HG03354 (cell line): ENCODE measurements at regions not wholly inside any gene's neighbourhood (a gene's known extent, or its start where the extent isn't known, plus 50 kb on each side); places are given as distances from the start of the nearest gene placed in this dataset.
"Not testable (repeated sequence)": the region's sequence is repeated elsewhere in the genome, so short reads cannot be mapped to it uniquely, and the experiment has no call there.

Source experiments
- ATAC-seq: cut with Tn5 transposase; IDR thresholded peaks from one replicate; pipeline ENCODE4 v1.9.1; 2021; ENCODE audit warnings: mild to moderate bottlenecking; ENCODE audit not compliant: unreplicated experiment, poor library complexity, severe bottlenecking

DNA sequence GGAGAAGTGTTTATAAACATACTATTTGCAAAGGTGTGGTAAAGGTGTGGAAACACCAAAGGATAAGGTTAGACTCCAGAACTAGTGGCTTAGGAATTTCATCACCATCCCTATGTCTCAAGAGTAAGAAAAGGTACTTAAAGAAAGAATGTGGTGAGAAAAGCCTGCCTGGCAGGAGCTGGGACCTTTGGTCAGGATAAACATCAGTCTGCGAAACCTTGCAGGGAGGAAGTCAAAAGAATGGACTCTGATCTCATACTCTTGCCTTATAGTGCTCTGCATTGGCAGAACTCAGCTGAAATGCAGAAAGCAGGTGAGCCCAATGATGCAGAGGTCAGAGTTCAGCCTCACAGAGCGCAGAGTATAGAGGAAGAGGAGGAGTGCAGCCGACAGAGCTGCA is 97.2 kb upstream of the NR3C2 start:
- no peak for ATAC-seq

DNA sequence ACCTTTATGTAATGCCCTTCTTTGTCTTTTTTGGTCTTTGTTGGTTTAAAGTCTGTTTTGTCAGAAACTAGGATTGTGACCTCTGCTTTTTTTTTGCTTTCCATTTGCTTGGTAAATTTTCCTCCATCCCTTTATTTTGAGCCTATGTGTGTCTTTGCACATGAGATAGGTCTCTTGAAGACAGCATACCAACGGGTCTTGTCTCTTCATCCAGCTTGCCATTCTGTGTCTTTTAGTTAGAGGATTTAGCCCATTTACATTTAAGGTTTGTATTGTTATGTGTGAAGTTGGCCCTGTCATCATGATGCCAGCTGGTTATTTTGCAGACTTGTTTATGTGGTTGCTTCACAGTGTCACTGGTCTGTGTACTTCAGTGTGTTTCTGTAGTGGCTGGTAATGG is 91.6 kb upstream of the NR3C2 start:
- not testable (repeated sequence) for ATAC-seq

DNA sequence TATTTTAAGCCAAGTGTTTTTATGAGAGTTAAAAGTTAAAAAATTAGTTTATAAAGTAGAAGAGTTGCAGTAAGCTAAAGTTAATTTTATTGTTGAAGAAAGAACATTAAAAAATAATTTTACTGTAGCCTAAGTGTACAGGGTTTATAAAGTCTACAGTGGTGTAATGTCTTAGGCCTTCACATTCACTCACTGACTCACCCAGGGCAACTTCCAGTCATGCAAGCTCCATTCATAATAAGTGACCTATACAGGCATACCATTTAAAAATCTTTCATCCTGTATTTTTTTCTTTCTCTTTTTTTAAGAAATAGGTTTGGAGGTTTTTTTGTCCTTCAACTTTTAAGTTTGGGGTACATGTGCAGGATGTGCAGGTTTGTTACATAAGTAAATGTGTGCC is 87.9 kb upstream of the NR3C2 start:
- ATAC-seq, result no peak

DNA sequence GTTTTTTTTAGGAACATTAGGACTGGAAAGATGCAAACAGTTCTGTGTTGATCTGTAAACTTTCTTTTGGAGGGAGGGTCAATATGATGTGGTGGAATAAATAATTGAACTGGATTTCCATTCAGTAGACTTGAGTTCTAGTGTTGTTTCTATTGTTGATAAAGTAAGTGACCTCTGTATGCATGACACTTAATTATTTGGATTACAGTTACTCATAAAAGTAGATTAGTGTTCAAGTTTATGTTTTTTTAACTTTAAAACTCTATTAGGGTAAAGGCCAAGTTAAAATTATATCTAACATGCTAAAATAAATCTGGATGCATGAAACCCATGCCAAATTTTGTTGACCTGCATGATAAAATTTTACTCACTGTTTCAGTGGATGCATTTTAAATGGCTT is 85.4 kb upstream of the NR3C2 start:
- ATAC-seq, result no peak

DNA sequence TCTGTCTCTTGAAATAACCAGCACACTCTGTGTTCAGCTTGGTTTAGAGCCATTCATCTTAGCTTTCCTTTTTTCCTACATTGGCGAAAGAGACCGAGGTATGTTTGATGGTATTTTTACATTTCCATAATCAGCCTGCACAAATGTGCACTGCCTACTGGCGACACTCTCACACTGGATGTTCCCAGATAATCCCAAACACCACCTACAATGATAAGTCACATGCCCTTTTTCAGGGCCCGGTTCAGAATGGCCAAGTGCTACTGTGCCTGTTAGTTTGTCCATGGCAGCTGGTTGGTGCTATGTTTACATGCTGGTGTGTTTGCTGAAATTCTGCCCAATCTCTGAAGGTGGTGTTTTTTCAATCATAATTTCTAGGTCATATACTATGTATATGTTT is 80.8 kb upstream of the NR3C2 start:
- no peak for ATAC-seq

DNA sequence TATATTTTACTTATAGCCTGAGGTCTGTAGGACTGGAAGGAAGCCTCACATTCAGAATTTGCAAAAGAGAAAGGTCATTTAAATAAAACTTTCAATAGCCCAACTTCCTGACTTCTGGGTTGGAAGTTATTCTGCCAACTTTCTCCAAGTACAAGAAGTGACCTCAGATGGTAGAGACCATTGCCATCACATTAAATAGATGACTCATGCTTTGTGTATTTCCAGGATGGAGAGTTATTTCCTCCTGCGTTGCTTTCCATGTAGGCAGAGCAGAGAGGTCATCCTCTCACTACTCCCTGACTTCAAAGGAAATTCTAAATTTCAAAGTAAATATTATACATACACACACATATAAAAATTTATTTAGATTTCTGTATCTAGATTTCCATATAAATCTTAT is 73.0 kb upstream of the NR3C2 start:
- ATAC-seq, result no peak

DNA sequence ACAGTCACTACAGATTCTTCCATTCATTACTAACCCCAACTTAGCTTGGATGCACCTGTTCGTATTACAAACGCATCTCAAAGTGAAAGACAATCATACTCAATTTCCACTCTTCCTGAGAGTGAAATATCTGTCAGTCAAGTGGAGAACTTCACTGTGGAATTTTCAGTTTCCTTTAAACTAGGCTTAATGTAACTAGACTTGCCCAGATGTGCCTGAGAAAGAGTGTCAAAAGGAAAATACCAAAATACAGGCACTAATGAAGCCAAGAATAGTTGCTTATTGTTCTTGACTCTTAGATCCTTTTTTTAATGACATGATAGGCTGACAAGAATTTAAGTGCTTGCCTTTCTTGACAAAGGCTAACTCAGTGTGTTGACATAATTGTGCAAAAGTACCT is 72.4 kb upstream of the NR3C2 start:
- ATAC-seq, result no peak

DNA sequence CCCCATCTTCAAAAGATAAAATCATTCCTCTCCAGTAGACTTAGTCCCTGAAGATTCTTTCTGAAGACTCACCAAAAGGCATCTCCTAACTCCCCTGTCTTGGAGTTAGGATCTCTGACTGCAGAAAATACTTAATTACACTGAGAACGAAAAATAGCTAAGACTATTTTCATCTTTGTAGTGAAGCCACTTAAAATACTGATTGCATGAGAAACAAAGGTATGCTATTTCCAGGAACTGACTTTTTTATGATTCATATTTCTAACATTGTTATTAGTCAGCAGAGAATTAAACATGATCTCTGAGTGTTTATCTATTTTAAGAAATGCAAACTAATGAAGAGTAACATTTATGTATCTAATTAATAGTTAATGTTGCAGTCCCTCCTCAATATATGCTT is 71.8 kb upstream of the NR3C2 start:
- ATAC-seq, result no peak

DNA sequence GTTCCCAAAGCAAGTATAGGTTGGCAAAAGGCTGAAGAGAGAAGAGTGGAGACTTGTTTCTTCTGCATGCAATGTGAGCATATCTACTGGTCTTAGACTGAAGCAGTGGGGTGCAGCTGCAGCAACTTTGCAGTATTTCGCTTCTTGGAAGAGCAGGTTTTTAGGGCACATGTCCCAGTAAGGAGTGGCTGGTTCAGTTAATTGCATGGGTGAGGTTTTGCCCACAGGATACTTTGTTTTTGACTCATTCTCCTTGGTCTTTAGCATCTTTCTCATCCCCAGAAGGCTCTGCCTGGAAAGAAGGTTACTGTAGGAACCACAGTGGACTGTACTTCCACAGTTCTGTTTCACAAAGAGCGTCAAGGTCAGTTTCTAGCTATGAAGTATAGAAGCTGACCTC is 68.0 kb upstream of the NR3C2 start:
- ATAC-seq, result no peak

DNA sequence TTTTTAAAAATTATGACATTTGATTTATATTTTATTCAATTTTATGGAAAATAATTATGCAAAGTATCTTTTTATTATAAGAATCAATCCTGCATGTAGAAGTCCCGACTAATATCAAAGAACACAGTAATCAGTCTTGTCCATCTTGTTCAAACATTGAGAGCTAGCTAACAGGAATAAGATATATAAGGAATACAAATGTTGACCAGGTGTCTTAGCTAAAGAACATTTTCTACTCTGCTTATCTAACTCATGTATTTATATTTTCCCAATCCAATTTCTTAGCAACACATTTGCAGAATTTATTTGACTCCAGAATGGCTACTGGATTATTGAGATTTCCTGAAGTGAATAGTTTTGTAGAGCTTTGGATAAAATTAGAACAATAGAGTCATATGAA is 61.5 kb upstream of the NR3C2 start:
- ATAC-seq, result no peak

DNA sequence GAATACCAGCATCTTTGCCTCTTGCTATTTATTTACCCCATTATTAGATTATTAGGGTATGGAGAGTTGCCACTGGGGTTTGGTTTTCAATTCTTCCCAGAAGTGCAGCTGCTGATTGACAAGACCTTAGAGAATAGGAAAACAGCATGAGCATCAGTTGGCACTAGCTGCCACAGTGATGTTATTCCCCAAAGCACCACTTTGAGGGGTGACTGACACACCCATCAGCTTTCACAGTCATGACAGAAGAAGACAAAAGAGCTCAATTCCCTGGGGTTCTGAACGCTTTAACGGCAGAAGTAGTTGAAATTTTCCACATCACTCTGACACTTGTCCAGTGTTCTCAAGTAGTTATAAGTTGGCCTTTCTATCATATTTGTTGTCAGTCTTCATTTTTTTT is 55.0 kb upstream of the NR3C2 start:
- no peak for ATAC-seq

DNA sequence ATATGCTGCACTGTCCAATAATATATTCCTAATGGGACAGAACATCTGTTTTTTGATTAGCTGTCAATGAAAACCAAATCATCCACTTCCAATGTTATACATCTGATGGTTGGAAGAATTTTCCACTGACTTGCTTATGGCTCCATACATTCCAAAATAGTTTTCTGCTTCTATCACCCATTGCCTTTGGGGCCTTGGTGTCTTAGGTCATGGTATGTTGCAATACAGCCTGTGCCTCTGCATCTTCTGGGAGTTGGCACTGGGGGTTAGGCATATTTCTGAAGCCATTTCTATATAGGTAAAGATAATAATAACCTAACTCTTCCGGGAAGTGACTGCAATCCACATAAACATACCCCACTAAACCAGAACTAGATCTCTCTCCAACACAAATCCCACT is 53.2 kb upstream of the NR3C2 start:
- peak; percentile 65 for ATAC-seq
